HEK293 (cell line): ENCODE measurements at regions not wholly inside any gene's neighbourhood (a gene's known extent, or its start where the extent isn't known, plus 50 kb on each side); places are given as distances from the start of the nearest gene placed in this dataset.
"Not testable (repeated sequence)": the region's sequence is repeated elsewhere in the genome, so short reads cannot be mapped to it uniquely, and the experiment has no call there.

Source experiments
- CTCF ChIA-PET: fragments of 350-600 bp; formaldehyde crosslinking; extraction: SDS; loops from one replicate; lab custom pipeline; 2021; ENCODE audit warnings: antibody characterized with exemption; lab: Yijun Ruan, JAX
- POLR2A ChIA-PET: fragments of 300-600 bp; formaldehyde crosslinking; extraction: SDS; loops from one replicate; lab custom pipeline; 2020; ENCODE audit warnings: antibody characterized with exemption, inconsistent platforms; lab: Yijun Ruan, JAX
- H3K27ac ChIP-seq: fragments of 200-500 bp; sonication (Bioruptor generic); 2 replicates; pipeline ENCODE4 v1.5.1; 2014; ENCODE audit warnings: low read depth, low read length, control low read depth, inconsistent platforms; ENCODE audit errors: extremely low read depth
- H3K36me3 ChIP-seq, 2 experiments: fragments of 200-500 bp in 1 of 2; sonication (Bioruptor generic) in 1 of 2; 1 replicate in 1 of 2; 2 replicates in 1 of 2; pipeline ENCODE4 v1.5.1; 2014 to 2017; ENCODE audit warnings: inconsistent platforms in 2 of 2, low read length in 2 of 2; ENCODE audit not compliant: control insufficient read depth in 2 of 2, insufficient read depth in 1 of 2
- H3K4me1 ChIP-seq: fragments of 200-500 bp; sonication (Bioruptor generic); 2 replicates; pipeline ENCODE4 v1.5.1; 2014; ENCODE audit warnings: mild to moderate bottlenecking, low read length, inconsistent platforms; ENCODE audit not compliant: control insufficient read depth, insufficient read depth
- H3K4me3 ChIP-seq: 2 replicates; pipeline ENCODE4 v1.5.1; 2011; ENCODE audit warnings: low read depth, mild to moderate bottlenecking, control low read depth, low read length, moderate library complexity
- H3K9me3 ChIP-seq: fragments of 200-500 bp; sonication (Bioruptor generic); 2 replicates; pipeline ENCODE4 v1.5.1; 2014; ENCODE audit warnings: low read depth, low read length, inconsistent platforms; ENCODE audit not compliant: control insufficient read depth, insufficient read depth
- GLI2 ChIP-seq: fragments of 450-650 bp; formaldehyde crosslinking; IDR thresholded peaks from 2 replicates; pipeline ENCODE4; 2017; ENCODE audit warnings: missing biosample characterization, missing genetic modification characterization, low read depth, borderline replicate concordance
- KLF1 ChIP-seq: fragments of 450-650 bp; formaldehyde crosslinking; IDR thresholded peaks from 2 replicates; pipeline ENCODE4 v1.5.1; 2016; ENCODE audit warnings: missing biosample characterization, missing genetic modification characterization
- MEIS1 ChIP-seq: sonication (generic); formaldehyde crosslinking; IDR thresholded peaks from 2 replicates; pipeline ENCODE4 v1.8.1; 2022; ENCODE audit warnings: missing genetic modification reagents, mild to moderate bottlenecking, borderline replicate concordance
- MZF1 ChIP-seq: fragments of 450-650 bp; formaldehyde crosslinking; IDR thresholded peaks from 2 replicates; pipeline ENCODE4 v1.5.1; 2017; ENCODE audit warnings: missing biosample characterization, missing genetic modification characterization, borderline replicate concordance
- TRIM28 ChIP-seq: IDR thresholded peaks from 2 replicates; pipeline ENCODE4 v1.6.1; 2011; ENCODE audit warnings: low read length, control low read depth, borderline replicate concordance
- ZBTB1 ChIP-seq: fragments of 450-650 bp; formaldehyde crosslinking; IDR thresholded peaks from 2 replicates; pipeline ENCODE4 v1.5.1; 2016; ENCODE audit warnings: missing biosample characterization, missing genetic modification characterization
- ZBTB17 ChIP-seq: fragments of 450-650 bp; formaldehyde crosslinking; IDR thresholded peaks from 2 replicates; pipeline ENCODE4 v1.5.1; 2016; ENCODE audit warnings: missing biosample characterization, missing genetic modification characterization
- ZEB2 ChIP-seq: fragments of 450-650 bp; formaldehyde crosslinking; IDR thresholded peaks from 2 replicates; pipeline ENCODE4 v1.5.1; 2016; ENCODE audit warnings: missing biosample characterization, missing genetic modification characterization
- ZFP37 ChIP-seq: fragments of 450-650 bp; formaldehyde crosslinking; IDR thresholded peaks from 2 replicates; pipeline ENCODE4 v1.5.1; 2016; ENCODE audit warnings: missing biosample characterization, missing genetic modification characterization
- ZNF132 ChIP-seq: fragments of 450-650 bp; formaldehyde crosslinking; IDR thresholded peaks from 2 replicates; pipeline ENCODE4 v1.5.1; 2017; ENCODE audit warnings: missing biosample characterization, missing genetic modification characterization, borderline replicate concordance
- ZNF146 ChIP-seq: fragments of 450-650 bp; formaldehyde crosslinking; IDR thresholded peaks from 2 replicates; pipeline ENCODE4 v1.5.1; 2016; ENCODE audit warnings: missing biosample characterization, missing genetic modification characterization
- ZNF184 ChIP-seq: fragments of 450-650 bp; IDR thresholded peaks from 2 replicates; pipeline ENCODE4 v1.5.1; 2018; ENCODE audit warnings: missing biosample characterization, mild to moderate bottlenecking, missing genetic modification characterization
- ZNF19 ChIP-seq: fragments of 450-650 bp; formaldehyde crosslinking; IDR thresholded peaks from 2 replicates; pipeline ENCODE4; 2016; ENCODE audit warnings: missing biosample characterization, missing genetic modification characterization, low read depth
- ZNF211 ChIP-seq: fragments of 450-650 bp; formaldehyde crosslinking; IDR thresholded peaks from 2 replicates; pipeline ENCODE4 v1.5.1; 2016; ENCODE audit warnings: low read depth, missing biosample characterization, missing genetic modification characterization
- ZNF214 ChIP-seq: fragments of 450-650 bp; formaldehyde crosslinking; IDR thresholded peaks from 2 replicates; pipeline ENCODE4 v1.5.1; 2017; ENCODE audit warnings: missing biosample characterization, mild to moderate bottlenecking, missing genetic modification characterization, borderline replicate concordance
- ZNF266 ChIP-seq: fragments of 450-650 bp; formaldehyde crosslinking; IDR thresholded peaks from 2 replicates; pipeline ENCODE4 v1.5.1; 2016; ENCODE audit warnings: missing biosample characterization, missing genetic modification characterization, low read depth
- ZNF366 ChIP-seq: fragments of 450-650 bp; formaldehyde crosslinking; conservative IDR thresholded peaks from 2 replicates; pipeline ENCODE4 v1.5.1; 2016; ENCODE audit warnings: missing biosample characterization, missing genetic modification characterization
- ZNF391 ChIP-seq: fragments of 450-650 bp; formaldehyde crosslinking; IDR thresholded peaks from 2 replicates; pipeline ENCODE4 v1.5.1; 2016; ENCODE audit warnings: low read depth, missing biosample characterization, missing genetic modification characterization, borderline replicate concordance
- ZNF423 ChIP-seq: fragments of 450-650 bp; formaldehyde crosslinking; IDR thresholded peaks from 2 replicates; pipeline ENCODE4 v1.5.1; 2016; ENCODE audit warnings: missing biosample characterization, missing genetic modification characterization
- ZNF426 ChIP-seq: fragments of 450-650 bp; formaldehyde crosslinking; IDR thresholded peaks from 2 replicates; pipeline ENCODE4 v1.5.1; 2017; ENCODE audit warnings: missing biosample characterization, missing genetic modification characterization, mild to moderate bottlenecking, inconsistent platforms, moderate library complexity
- ZNF514 ChIP-seq: fragments of 450-650 bp; formaldehyde crosslinking; IDR thresholded peaks from 2 replicates; pipeline ENCODE4 v1.5.1; 2016; ENCODE audit warnings: missing biosample characterization, missing genetic modification characterization
- ZNF544 ChIP-seq: fragments of 450-650 bp; formaldehyde crosslinking; IDR thresholded peaks from 2 replicates; pipeline ENCODE4 v1.5.0; 2017; ENCODE audit warnings: missing biosample characterization, missing genetic modification characterization
- ZNF610 ChIP-seq: fragments of 450-650 bp; formaldehyde crosslinking; IDR thresholded peaks from 2 replicates; pipeline ENCODE4 v1.5.1; 2016; ENCODE audit warnings: missing biosample characterization, missing genetic modification characterization, borderline replicate concordance
- ZNF677 ChIP-seq: fragments of 450-650 bp; IDR thresholded peaks from 2 replicates; pipeline ENCODE4 v1.5.0; 2018; ENCODE audit warnings: missing biosample characterization, mild to moderate bottlenecking, missing genetic modification characterization, moderate library complexity
- ZNF777 ChIP-seq: fragments of 450-650 bp; formaldehyde crosslinking; IDR thresholded peaks from 2 replicates; pipeline ENCODE4 v1.5.1; 2017; ENCODE audit warnings: missing biosample characterization, missing genetic modification characterization, borderline replicate concordance
- TF ChIP-seq, protein P1 (sequence below): fragments of 450-650 bp; formaldehyde crosslinking; IDR thresholded peaks from 2 replicates; pipeline ENCODE4 v1.5.1; 2016; ENCODE audit warnings: missing biosample characterization, missing genetic modification characterization
- TF ChIP-seq, protein P2 (sequence below): fragments of 450-650 bp; formaldehyde crosslinking; IDR thresholded peaks from 2 replicates; pipeline ENCODE4 v1.5.1; 2016; ENCODE audit warnings: missing biosample characterization, missing genetic modification characterization

DNA sequence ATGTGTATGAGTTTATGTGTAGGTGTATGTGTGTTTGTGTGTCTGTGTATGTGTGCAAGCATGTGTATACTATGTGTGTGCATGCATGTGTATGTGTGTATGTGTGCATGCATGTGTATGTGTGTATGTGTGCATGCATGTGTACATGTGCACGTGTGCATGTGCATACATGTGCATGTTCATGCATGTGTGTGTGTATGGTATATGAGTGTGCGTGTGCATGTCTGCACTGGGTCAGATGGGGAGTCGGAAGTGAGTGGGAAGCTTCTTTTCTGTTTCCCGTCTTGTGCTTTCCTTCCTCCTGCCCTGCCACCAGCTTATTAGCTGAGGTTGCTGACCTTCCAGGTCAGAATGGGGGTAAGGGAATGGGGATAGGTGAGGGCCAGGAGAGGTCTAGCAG, 174.7 kb downstream of the MAP2K4 start:
- POLR2A ChIA-PET = no interaction called here
- Histone ChIP-seq H3K36me3 (no peaks in the 10 kb centered on the region), H3K9me3 (no peaks in the 10 kb centered on the region; the same call in 1 of the 2 replicates), H3K27ac (no peak overlapping the region), H3K4me3 (no peak overlapping the region), H3K4me1 (no peaks in the 10 kb centered on the region)
- CTCF ChIA-PET = interaction anchor here (1.5 kb wide), 1 partner anchor 15 kb away, joined by 4 read pairs; no protein-coding TSS in a partner anchor
- no peak for TF ChIP-seq ZNF777 (tag by site-specific recombination)

GRCh38 chr17:12201294-12201880, 180.7 kb downstream of the MAP2K4 start:
- H3K36me3 ChIP-seq = no peaks in the 10 kb centered on the region
- TF ChIP-seq ZNF423 (tag by site-specific recombination) (no peak), ZNF391 (tag by site-specific recombination) (no peak), ZNF544 (tag by site-specific recombination) (no peak), ZFP37 (tag by site-specific recombination) (no peak), ZNF146 (tag by site-specific recombination) (no peak), ZBTB17 (tag by site-specific recombination) (no peak), ZNF514 (tag by site-specific recombination) (no peak), ZNF214 (tag by site-specific recombination) (no peak), ZNF677 (tag by site-specific recombination) (no peak), GLI2 (tag by site-specific recombination) (no peak), MZF1 (tag by site-specific recombination) (no peak), ZNF366 (tag by site-specific recombination) (no peak)
- TF ChIP-seq, protein P1, sequence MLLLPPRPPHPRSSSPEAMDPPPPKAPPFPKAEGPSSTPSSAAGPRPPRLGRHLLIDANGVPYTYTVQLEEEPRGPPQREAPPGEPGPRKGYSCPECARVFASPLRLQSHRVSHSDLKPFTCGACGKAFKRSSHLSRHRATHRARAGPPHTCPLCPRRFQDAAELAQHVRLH (tag by site-specific recombination) = no peak
- TF ChIP-seq, all 188 proteins: peak for 0
- H3K9me3 ChIP-seq = no peaks in the 10 kb centered on the region; the same call in 1 of the 2 replicates
- no peak overlapping the region for H3K4me3 ChIP-seq
- ChIA-PET CTCF (interaction anchor here (0.6 to 1.9 kb wide), 2 partner anchors 21 to 216 kb away, joined by 3 to 4 read pairs; no protein-coding TSS in a partner anchor), POLR2A (no interaction called here)
- no peaks in the 10 kb centered on the region for H3K4me1 ChIP-seq
- H3K27ac ChIP-seq = no peak overlapping the region

DNA sequence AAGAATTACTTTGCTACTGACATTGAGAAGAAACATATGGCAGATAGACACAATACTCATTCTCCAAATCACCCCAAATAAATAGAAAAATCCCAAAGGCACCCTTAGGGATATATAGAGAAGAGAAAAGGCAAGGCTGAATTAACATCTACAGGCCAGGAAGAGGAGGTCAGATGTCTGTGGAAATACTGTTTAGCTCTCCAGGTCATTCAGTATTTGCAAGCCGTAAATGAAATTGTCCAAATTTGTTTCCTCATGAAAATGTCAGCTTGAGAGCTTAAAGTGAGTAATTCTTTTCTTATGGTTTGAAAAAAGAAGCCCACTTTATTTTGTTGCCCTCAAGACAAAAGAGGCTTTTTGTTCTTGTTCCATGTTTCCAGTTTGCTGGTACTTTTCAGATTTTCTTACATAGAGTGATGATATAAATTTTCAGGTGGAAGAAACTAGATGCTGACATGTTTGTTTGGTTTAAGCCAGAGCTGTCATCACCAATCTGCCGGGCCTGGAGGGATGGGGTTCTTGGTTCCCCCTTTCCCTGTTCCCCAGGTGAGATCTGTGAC, 189.0 kb downstream of the MAP2K4 start:
- H3K9me3 ChIP-seq = no peaks in the 10 kb centered on the region
- H3K36me3 ChIP-seq = no peaks in the 10 kb centered on the region
- H3K4me3 ChIP-seq = no peak overlapping the region
- H3K27ac ChIP-seq = no peak overlapping the region
- H3K4me1 ChIP-seq = no peaks in the 10 kb centered on the region
- POLR2A ChIA-PET = no interaction called here
- TF ChIP-seq ZNF610 (tag by site-specific recombination) = no peak
- no peak for TF ChIP-seq ZEB2
- no peak for TF ChIP-seq ZBTB1 (tag by site-specific recombination)
- no peak for TF ChIP-seq ZNF184 (tag by site-specific recombination)
- TF ChIP-seq ZNF211 = no peak
- no peak for TF ChIP-seq TRIM28
- TF ChIP-seq ZNF19 (tag by site-specific recombination) = no peak
- TF ChIP-seq, protein P2, sequence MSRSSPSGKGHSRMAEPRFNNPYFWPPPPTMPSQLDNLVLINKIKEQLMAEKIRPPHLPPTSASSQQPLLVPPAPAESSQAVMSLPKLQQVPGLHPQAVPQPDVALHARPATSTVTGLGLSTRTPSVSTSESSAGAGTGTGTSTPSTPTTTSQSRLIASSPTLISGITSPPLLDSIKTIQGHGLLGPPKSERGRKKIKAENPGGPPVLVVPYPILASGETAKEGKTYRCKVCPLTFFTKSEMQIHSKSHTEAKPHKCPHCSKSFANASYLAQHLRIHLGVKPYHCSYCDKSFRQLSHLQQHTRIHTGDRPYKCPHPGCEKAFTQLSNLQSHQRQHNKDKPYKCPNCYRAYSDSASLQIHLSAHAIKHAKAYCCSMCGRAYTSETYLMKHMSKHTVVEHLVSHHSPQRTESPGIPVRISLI (tag by site-specific recombination) = no peak
- no peak for TF ChIP-seq ZNF426
- TF ChIP-seq ZNF266 (tag by site-specific recombination) = no peak
- TF ChIP-seq ZNF132 (tag by site-specific recombination) = no peak
- TF ChIP-seq, protein P1 (tag by site-specific recombination) = no peak
- no peak for TF ChIP-seq KLF1
- TF ChIP-seq MEIS1 (CRISPR knock-in tag) = no peak
- CTCF ChIA-PET = interaction anchor here (0.6 to 1.0 kb wide), 3 partner anchors 29 to 946 kb away, joined by 3 read pairs; no protein-coding TSS in a partner anchor

GRCh38 chr17:12220714-12221439, 200.2 kb downstream of the MAP2K4 start:
- H3K27ac ChIP-seq, POLR2A ChIA-PET, H3K36me3 ChIP-seq, H3K9me3 ChIP-seq, H3K4me3 ChIP-seq, H3K4me1 ChIP-seq: not testable (repeated sequence)
- CTCF ChIA-PET = interaction anchor here (1.3 kb wide), 1 partner anchor 40 kb away, joined by 3 read pairs; no protein-coding TSS in a partner anchor
